Neuronal stem cell (in vitro differentiated cells): ENCODE measurements at regions not wholly inside any gene's neighbourhood (a gene's known extent, or its start where the extent isn't known, plus 50 kb on each side); places are given as distances from the start of the nearest gene placed in this dataset.
A peak's percentile ranks its signal among the peaks of the same experiment; 100 is the strongest.
"Not testable (repeated sequence)": the region's sequence is repeated elsewhere in the genome, so short reads cannot be mapped to it uniquely, and the experiment has no call there.

Experiments
- DNase-seq: peaks from one replicate; pipeline ENCODE4 v3.0.0-alpha.2; 2013; ENCODE audit warnings: low spot score
- H2AFZ ChIP-seq: one replicate; pipeline ENCODE4 v1.6.1; 2013; ENCODE audit warnings: mild to moderate bottlenecking, low read length, inconsistent platforms
- H2AK5ac ChIP-seq: 2 replicates; pipeline ENCODE4 v1.6.1; 2013; ENCODE audit warnings: low read depth, mild to moderate bottlenecking, inconsistent platforms, low read length, moderate library complexity, mixed read lengths
- H2BK120ac ChIP-seq: 2 replicates; pipeline ENCODE4 v1.6.1; 2013; ENCODE audit warnings: low read depth, mild to moderate bottlenecking, inconsistent platforms, low read length, moderate library complexity, mixed read lengths
- H2BK12ac ChIP-seq: one replicate; pipeline ENCODE4 v1.6.1; 2013; ENCODE audit warnings: low read length, inconsistent platforms
- H2BK15ac ChIP-seq: 2 replicates; pipeline ENCODE4 v1.6.1; 2013; ENCODE audit warnings: mild to moderate bottlenecking, low read length, inconsistent platforms, mixed read lengths
- H2BK5ac ChIP-seq: one replicate; pipeline ENCODE4 v1.6.1; 2013; ENCODE audit warnings: inconsistent platforms, mild to moderate bottlenecking, low read length, moderate library complexity
- H3K14ac ChIP-seq: one replicate; pipeline ENCODE4 v1.6.1; 2013; ENCODE audit warnings: low read length, inconsistent platforms
- H3K18ac ChIP-seq: 2 replicates; pipeline ENCODE4 v1.6.1; 2013; ENCODE audit warnings: low read length, inconsistent platforms
- H3K23ac ChIP-seq: 2 replicates; pipeline ENCODE4 v1.6.1; 2013; ENCODE audit warnings: low read depth, mild to moderate bottlenecking, mixed read lengths, low read length, inconsistent platforms; ENCODE audit not compliant: poor library complexity
- H3K27ac ChIP-seq: replicated peaks from 3 replicates; pipeline ENCODE4 v1.5.1; 2013; ENCODE audit warnings: low read length, inconsistent platforms
- H3K27me3 ChIP-seq, 3 experiments: 2 replicates each; pipeline ENCODE4 v1.6.1; 2013; ENCODE audit warnings: low read length in 3 of 3, mild to moderate bottlenecking in 2 of 3, inconsistent platforms in 1 of 3, low read depth in 1 of 3, mixed read lengths in 1 of 3, moderate library complexity in 1 of 3; ENCODE audit not compliant: control insufficient read depth in 3 of 3, insufficient read depth in 3 of 3
- H3K36me3 ChIP-seq, 2 donors: replicated peaks in 1 of 2; 2 replicates each; pipeline ENCODE4 v1.6.1; 2013; ENCODE audit warnings: low read length in 2 of 2; ENCODE audit not compliant: control insufficient read depth in 2 of 2, insufficient read depth in 2 of 2
- H3K4ac ChIP-seq: 2 replicates; pipeline ENCODE4 v1.6.1; 2013; ENCODE audit warnings: inconsistent platforms, mild to moderate bottlenecking, low read length, moderate library complexity
- H3K4me1 ChIP-seq, 2 donors: 1 replicate in 1 of 2; 2 replicates in 1 of 2; pipeline ENCODE4 v1.6.1; 2013; ENCODE audit warnings: low read length in 2 of 2, low read depth in 1 of 2; ENCODE audit not compliant: control insufficient read depth in 2 of 2, insufficient read depth in 1 of 2
- H3K4me2 ChIP-seq: one replicate; pipeline ENCODE4 v1.6.1; 2013; ENCODE audit warnings: mild to moderate bottlenecking, low read length, inconsistent platforms; ENCODE audit not compliant: insufficient read depth, poor library complexity, severe bottlenecking
- H3K4me3 ChIP-seq, 2 donors: 2 replicates each; pipeline ENCODE4 v1.5.1; 2013; ENCODE audit warnings: low read length in 2 of 2, mild to moderate bottlenecking in 2 of 2, inconsistent platforms in 1 of 2, moderate library complexity in 1 of 2
- H3K79me1 ChIP-seq: one replicate; pipeline ENCODE4 v1.6.1; 2013; ENCODE audit warnings: low read depth, mild to moderate bottlenecking, inconsistent platforms, low read length, moderate library complexity
- H3K9ac ChIP-seq: one replicate; pipeline ENCODE4 v1.6.1; 2013; ENCODE audit warnings: mild to moderate bottlenecking, low read depth, low read length, inconsistent platforms; ENCODE audit not compliant: poor library complexity
- H3K9me3 ChIP-seq, 2 donors: replicated peaks in 1 of 2; 2 replicates each; pipeline versions ENCODE3 to v1.6.1; 2013; ENCODE audit warnings: low read length in 2 of 2, mild to moderate bottlenecking in 2 of 2, inconsistent platforms in 1 of 2, low read depth in 1 of 2, mixed read lengths in 1 of 2, moderate library complexity in 1 of 2; ENCODE audit not compliant: control insufficient read depth in 2 of 2, insufficient read depth in 1 of 2
- H4K8ac ChIP-seq: one replicate; pipeline ENCODE4 v1.6.1; 2013; ENCODE audit warnings: low read depth, mild to moderate bottlenecking, inconsistent platforms, low read length, moderate library complexity
- H4K91ac ChIP-seq: one replicate; pipeline ENCODE4 v1.6.1; 2013; ENCODE audit warnings: low read length, low read depth, mild to moderate bottlenecking, inconsistent platforms; ENCODE audit not compliant: poor library complexity
- WGBS, 2 donors: extraction: QIAGEN DNeasy Blood & Tissue Kit; methylation state at CpG; one replicate each; pipeline ENCODE4 v1.1.7; 2013; ENCODE audit warnings: missing lambda C conversion rate in 2 of 2, mixed read lengths in 1 of 2; ENCODE audit not compliant: insufficient read length in 2 of 2, insufficient replicate concordance in 1 of 2; ENCODE audit errors: extremely low coverage in 2 of 2; 5-methylcytosine and 5-hydroxymethylcytosine counted together

GRCh38 chr2:194276667-194277066 is 1380.4 kb upstream of the SLC39A10 start:
- H2AK5ac ChIP-seq, H4K91ac ChIP-seq, H3K18ac ChIP-seq, H2AFZ ChIP-seq, H3K14ac ChIP-seq, H4K8ac ChIP-seq, H3K4ac ChIP-seq, H3K79me1 ChIP-seq, H3K27ac ChIP-seq, H3K23ac ChIP-seq, H3K4me3 ChIP-seq, H2BK120ac ChIP-seq, H2BK5ac ChIP-seq, H3K27me3 ChIP-seq, H3K9ac ChIP-seq, H3K4me2 ChIP-seq, DNase-seq, H2BK12ac ChIP-seq, H2BK15ac ChIP-seq, H3K9me3 ChIP-seq, H3K36me3 ChIP-seq, H3K4me1 ChIP-seq: not testable (repeated sequence)
- WGBS, 2 donors = no CpG with 5 or more reads among the region's 9 CpGs

GRCh38 chr2:194271293-194271961 is 1385.6 kb upstream of the SLC39A10 start:
- no peak overlapping the region for H3K23ac ChIP-seq
- H3K4me1 ChIP-seq = no peaks in the 10 kb centered on the region
- H4K91ac ChIP-seq = no peak overlapping the region
- no peaks in the 10 kb centered on the region for H3K36me3 ChIP-seq
- H3K9me3 ChIP-seq = no peaks in the 10 kb centered on the region
- no peaks in the 10 kb centered on the region for H3K27me3 ChIP-seq
- H2AFZ ChIP-seq = no peak overlapping the region
- H2BK5ac ChIP-seq = no peak overlapping the region
- H2BK15ac ChIP-seq = no peak overlapping the region
- no peak overlapping the region for H3K27ac ChIP-seq
- H3K4me2 ChIP-seq = no peak overlapping the region
- H2BK12ac ChIP-seq = no peak overlapping the region
- no CpG with 5 or more reads among the region's 2 CpGs for WGBS, 2 donors
- no peak overlapping the region for H3K4me3 ChIP-seq
- H2AK5ac ChIP-seq = no peak overlapping the region
- H3K14ac ChIP-seq = no peak overlapping the region
- no peaks in the 10 kb centered on the region for H3K79me1 ChIP-seq
- H2BK120ac ChIP-seq = no peak overlapping the region
- no peak for DNase-seq
- no peak overlapping the region for H3K9ac ChIP-seq
- no peak overlapping the region for H3K18ac ChIP-seq
- H3K4ac ChIP-seq = no peak overlapping the region
- H4K8ac ChIP-seq = no peak overlapping the region

DNA sequence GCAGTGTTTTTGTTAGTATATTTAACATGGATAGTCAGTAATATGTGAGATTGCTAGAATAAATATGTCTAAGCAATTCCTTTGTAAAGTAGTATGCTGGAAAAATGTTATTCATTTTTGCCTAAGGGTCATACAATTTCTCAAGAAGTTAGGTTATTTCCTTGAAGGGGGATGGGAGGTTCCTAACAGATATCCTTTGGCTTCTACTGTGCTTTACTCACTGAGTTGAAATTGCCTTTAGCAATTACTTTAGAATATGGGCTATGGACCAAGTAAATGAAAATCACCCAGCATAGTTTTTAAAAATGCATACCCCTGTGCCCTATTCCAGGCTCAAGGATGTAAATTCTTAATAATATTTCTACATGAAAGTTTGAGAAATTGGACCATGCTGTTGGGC is 1386.4 kb upstream of the SLC39A10 start:
- Histone ChIP-seq H2BK120ac (no peak overlapping the region), H3K4me1 (no peaks in the 10 kb centered on the region), H3K23ac (no peak overlapping the region), H2AFZ (no peak overlapping the region), H3K9me3 (no peaks in the 10 kb centered on the region), H4K8ac (no peak overlapping the region), H2AK5ac (no peak overlapping the region), H3K4ac (no peak overlapping the region), H3K36me3 (no peaks in the 10 kb centered on the region), H3K27ac (no peak overlapping the region), H2BK5ac (no peak overlapping the region), H3K79me1 (no peaks in the 10 kb centered on the region), H3K27me3 (no peaks in the 10 kb centered on the region), H3K4me2 (no peak overlapping the region), H3K18ac (no peak overlapping the region), H4K91ac (no peak overlapping the region), H2BK12ac (no peak overlapping the region), H3K9ac (no peak overlapping the region), H3K14ac (no peak overlapping the region), H2BK15ac (no peak overlapping the region), H3K4me3 (no peak overlapping the region)
- no peak for DNase-seq

DNA sequence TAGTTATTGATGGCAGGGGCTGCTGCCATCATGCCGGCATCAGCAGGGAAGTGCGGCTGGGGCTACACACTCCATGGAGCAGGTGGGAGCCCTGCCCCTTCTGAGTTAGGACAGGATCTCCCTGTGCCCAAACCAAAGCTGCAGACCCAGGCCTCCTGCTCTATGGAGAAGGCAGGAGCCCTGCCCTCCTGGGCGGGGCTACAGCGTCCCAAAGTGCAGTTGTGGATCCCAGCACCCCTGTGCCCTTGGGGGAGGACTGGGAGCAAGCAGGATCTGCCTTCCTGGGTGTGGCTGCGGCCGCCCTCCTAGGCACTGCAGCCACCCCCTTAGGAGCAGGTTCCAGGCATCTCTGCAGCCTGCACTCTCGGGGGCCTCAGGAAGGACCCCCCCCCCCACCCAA is 1392.4 kb upstream of the SLC39A10 start:
- Histone ChIP-seq H4K91ac (no peak overlapping the region), H2AK5ac (no peak overlapping the region)
- no CpG with 5 or more reads among the region's 7 CpGs for WGBS, 2 donors

More for the DNA sequence above, 1392.4 kb upstream of the SLC39A10 start:
- no peak overlapping the region for H3K9ac ChIP-seq
- no peak overlapping the region for H2BK15ac ChIP-seq
- no peak overlapping the region for H2BK5ac ChIP-seq
- H4K8ac ChIP-seq = no peak overlapping the region
- no peaks in the 10 kb centered on the region for H3K36me3 ChIP-seq
- H2BK120ac ChIP-seq = no peak overlapping the region
- H3K4me3 ChIP-seq = no peak overlapping the region
- DNase-seq = no peak
- H3K23ac ChIP-seq = no peak overlapping the region
- no peak overlapping the region for H3K14ac ChIP-seq
- no peaks in the 10 kb centered on the region for H3K27me3 ChIP-seq
- no peaks in the 10 kb centered on the region for H3K9me3 ChIP-seq
- no peaks in the 10 kb centered on the region for H3K4me1 ChIP-seq
- H3K79me1 ChIP-seq = no peaks in the 10 kb centered on the region
- H3K27ac ChIP-seq = no peak overlapping the region
- H3K4ac ChIP-seq = no peak overlapping the region
- peak overlapping the region; percentile 2 for H3K18ac ChIP-seq
- H2AFZ ChIP-seq = no peak overlapping the region
- no peak overlapping the region for H2BK12ac ChIP-seq
- H3K4me2 ChIP-seq = no peak overlapping the region
